ENCODE measurements at regions not wholly inside any gene's neighbourhood (a gene's known extent, or its start where the extent isn't known, plus 50 kb on each side); places are given as distances from the start of the nearest gene placed in this dataset.

- no peak for TF ChIP-seq USF2 (IDR thresholded peaks at IDR 0.05; ENCODE audit: borderline replicate concordance, low read depth, low read length)
- no peak for TF ChIP-seq POLR2AphosphoS5 (IDR thresholded peaks at IDR 0.05; ENCODE audit: low read length)
- no peak for TF ChIP-seq CBX5 (IDR thresholded peaks at IDR 0.05; ENCODE audit: low read depth)
- TF ChIP-seq SMAD1 (IDR thresholded peaks at IDR 0.05; ENCODE audit: low read depth, partially characterized antibody): no peak
Measured at GRCh38 chr19:29119590-29119989, 93.4 kb downstream of the UQCRFS1 start.
